B cell (primary cell): ENCODE measurements at regions not wholly inside any gene's neighbourhood (a gene's known extent, or its start where the extent isn't known, plus 50 kb on each side); places are given as distances from the start of the nearest gene placed in this dataset.

Source experiments
- ATAC-seq: fragments of 200-7000 bp; cut with Tn5 transposase; one replicate; pipeline ENCODE4 v1.10.0; 2021; ENCODE audit warnings: low read depth, mild to moderate bottlenecking, moderate number of reproducible peaks, moderate library complexity
- CTCF ChIA-PET: fragments of 350-600 bp; sonication (Branson Sonifier 250); formaldehyde crosslinking; loops from one replicate; lab custom pipeline; 2021; ENCODE audit warnings: antibody characterized with exemption, inconsistent platforms; lab: Charles Lee
- POLR2A ChIA-PET: fragments of 350-600 bp; sonication (Branson Sonifier 250); formaldehyde crosslinking; loops from one replicate; lab custom pipeline; 2021; ENCODE audit warnings: antibody characterized with exemption; lab: Charles Lee
- DNase-seq: peaks from one replicate; pipeline ENCODE4 v3.0.0; 2013
- H2AFZ ChIP-seq: 2 replicates; pipeline ENCODE4 v1.6.1; 2012; ENCODE audit warnings: mild to moderate bottlenecking, low read depth, low read length; ENCODE audit not compliant: insufficient read depth, poor library complexity, severe bottlenecking
- H3K27ac ChIP-seq, 2 donors: 1 replicate in 1 of 2; 2 replicates in 1 of 2; pipeline ENCODE4 v1.5.1; 2012 to 2013; ENCODE audit warnings: low read length in 2 of 2, mild to moderate bottlenecking in 2 of 2, moderate library complexity in 1 of 2
- H3K27me3 ChIP-seq, 4 experiments: fragments of 200-600 bp in 1 of 4; sonication (generic) in 1 of 4; replicated peaks in 1 of 4; 1 replicate in 2 of 4; 2 replicates in 2 of 4; pipeline versions ENCODE4 v1.6.1 to v1.7.0; 2013 to 2016; ENCODE audit warnings: low read length in 3 of 4, mild to moderate bottlenecking in 2 of 4, mixed read lengths in 1 of 4, moderate library complexity in 1 of 4; ENCODE audit not compliant: insufficient read depth in 4 of 4, control insufficient read depth in 3 of 4; ENCODE audit errors: control extremely low read depth in 1 of 4
- H3K36me3 ChIP-seq, 2 experiments: replicated peaks in 1 of 2; 1 replicate in 1 of 2; 2 replicates in 1 of 2; pipeline versions ENCODE4 v1.6.1 to v1.7.1; 2013; ENCODE audit warnings: low read length in 1 of 2; ENCODE audit not compliant: insufficient read depth in 2 of 2, control insufficient read depth in 1 of 2; ENCODE audit errors: control extremely low read depth in 1 of 2, extremely low read depth in 1 of 2
- H3K4me1 ChIP-seq, 2 donors: fragments of 200-600 bp in 1 of 2; sonication (generic) in 1 of 2; 1 replicate in 1 of 2; 2 replicates in 1 of 2; pipeline versions ENCODE4 v1.5.1 to v1.6.1; 2013 to 2017; ENCODE audit warnings: low read length in 2 of 2; ENCODE audit not compliant: control insufficient read depth in 2 of 2, insufficient read depth in 2 of 2
- H3K4me2 ChIP-seq: replicated peaks from 2 replicates; pipeline ENCODE3; 2012; ENCODE audit warnings: mild to moderate bottlenecking, low read depth, low read length; ENCODE audit not compliant: poor library complexity, severe bottlenecking
- H3K4me3 ChIP-seq, 5 experiments: fragments of 200-600 bp in 1 of 5; sonication (generic) in 1 of 5; 1 replicate in 3 of 5; 2 replicates in 2 of 5; pipeline versions ENCODE4 v1.5.1 to v1.7.0; 2011 to 2016; ENCODE audit warnings: low read length in 4 of 5, mild to moderate bottlenecking in 4 of 5, low read depth in 2 of 5, control low read depth in 1 of 5, moderate library complexity in 1 of 5; ENCODE audit not compliant: insufficient read depth in 1 of 5; ENCODE audit errors: control extremely low read depth in 1 of 5, extremely low read depth in 1 of 5
- H3K79me2 ChIP-seq: fragments of 200-600 bp; sonication (generic); one replicate; pipeline ENCODE4 v1.6.0; 2016; ENCODE audit warnings: low read length; ENCODE audit not compliant: control insufficient read depth, insufficient read depth
- H3K9ac ChIP-seq: fragments of 200-600 bp; sonication (generic); 2 replicates; pipeline ENCODE4 v1.6.1; 2017; ENCODE audit warnings: mild to moderate bottlenecking, low read length, moderate library complexity
- H3K9me3 ChIP-seq, 3 donors: one replicate each; pipeline versions ENCODE4 v1.6.1 to v1.7.1; 2013; ENCODE audit warnings: low read length in 2 of 3; ENCODE audit not compliant: control insufficient read depth in 2 of 3, insufficient read depth in 1 of 3; ENCODE audit errors: control extremely low read depth in 1 of 3
- H4K20me1 ChIP-seq: 2 replicates; pipeline ENCODE4 v1.6.0; 2012; ENCODE audit warnings: mild to moderate bottlenecking, low read length; ENCODE audit not compliant: insufficient read depth, control insufficient read depth, poor library complexity, severe bottlenecking
- H3K27ac Mint-ChIP-seq: one replicate; pipeline ENCODE4 v1.8.0; 2021; ENCODE audit warnings: mixed read lengths
- H3K27me3 Mint-ChIP-seq: one replicate; pipeline ENCODE4 v1.8.0; 2021; ENCODE audit warnings: mixed read lengths
- H3K4me1 Mint-ChIP-seq: one replicate; pipeline ENCODE4 v1.8.0; 2021; ENCODE audit warnings: mixed read lengths
- H3K4me3 Mint-ChIP-seq: one replicate; pipeline ENCODE4 v1.8.0; 2021; ENCODE audit warnings: mixed read lengths
- H3K9me3 Mint-ChIP-seq: one replicate; pipeline ENCODE4 v1.8.0; 2022; ENCODE audit warnings: mixed read lengths; ENCODE audit not compliant: insufficient read depth
- EZH2 ChIP-seq: IDR thresholded peaks from 2 replicates; pipeline ENCODE4 v1.6.1; 2012; ENCODE audit warnings: borderline replicate concordance, low read depth, mild to moderate bottlenecking, moderate library complexity, low read length; ENCODE audit not compliant: insufficient read depth, poor library complexity, severe bottlenecking
- WGBS: methylation state at CpG from one replicate; pipeline ENCODE4 v1.1.5; 2013; ENCODE audit warnings: missing lambda C conversion rate; ENCODE audit not compliant: insufficient coverage; 5-methylcytosine and 5-hydroxymethylcytosine counted together
- intact Hi-C: fragments of 100-400 bp; cut with micrococcal nuclease; formaldehyde crosslinking; loops from one replicate; pipeline ENCODE4 v1.10.0; 2022
- TF ChIP-seq, protein P1 (sequence below): fragments of 200-600 bp; IDR thresholded peaks from one replicate; pipeline ENCODE4 v1.8.0; 2022; ENCODE audit warnings: antibody characterized with exemption, mild to moderate bottlenecking

DNA sequence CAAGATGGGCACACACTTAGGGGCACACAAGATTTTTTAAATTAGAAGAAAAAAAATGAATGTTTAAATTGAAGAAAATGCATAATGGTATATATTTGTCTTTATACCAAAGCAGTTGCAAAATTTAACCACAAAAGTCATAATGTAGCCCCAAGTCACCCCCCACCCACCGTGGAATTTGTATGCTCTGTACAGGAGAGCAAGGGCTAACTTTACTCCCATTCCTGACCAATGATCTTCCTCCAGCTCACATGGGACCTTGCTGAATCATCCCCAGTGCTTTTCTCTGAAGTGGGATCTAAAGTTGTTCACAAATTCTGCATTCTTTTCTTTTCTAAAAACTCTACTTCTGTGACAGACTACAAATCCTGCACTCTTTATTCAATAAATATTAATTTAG, 597.0 kb downstream of the UQCRFS1 start:
- ATAC-seq = no peak
- no peaks in the 10 kb centered on the region for H3K79me2 ChIP-seq
- peaks cover 13% of the 10 kb centered on the region for H3K9me3 Mint-ChIP-seq
- no peaks in the 10 kb centered on the region for H3K4me1 Mint-ChIP-seq
- ChIA-PET CTCF (no interaction called here), POLR2A (no interaction called here)
- no peak overlapping the region for H3K4me2 ChIP-seq
- no peak for DNase-seq
- peaks cover 2 to 28% (median 23%) of the 10 kb centered on the region in 3 donors for H3K9me3 ChIP-seq
- H3K4me3 Mint-ChIP-seq = no peak overlapping the region
- no peak overlapping the region for H3K4me3 ChIP-seq
- H3K4me1 ChIP-seq = no peaks in the 10 kb centered on the region
- no CpG with 5 or more reads among the region's 1 CpG for WGBS
- H4K20me1 ChIP-seq = no peaks in the 10 kb centered on the region
- H3K36me3 ChIP-seq = no peaks in the 10 kb centered on the region
- H2AFZ ChIP-seq = no peak overlapping the region
- no peaks in the 10 kb centered on the region for H3K27me3 Mint-ChIP-seq
- H3K9ac ChIP-seq = no peak overlapping the region
- H3K27ac Mint-ChIP-seq = no peak overlapping the region
- H3K27ac ChIP-seq = no peak overlapping the region
- TF ChIP-seq, protein P1, sequence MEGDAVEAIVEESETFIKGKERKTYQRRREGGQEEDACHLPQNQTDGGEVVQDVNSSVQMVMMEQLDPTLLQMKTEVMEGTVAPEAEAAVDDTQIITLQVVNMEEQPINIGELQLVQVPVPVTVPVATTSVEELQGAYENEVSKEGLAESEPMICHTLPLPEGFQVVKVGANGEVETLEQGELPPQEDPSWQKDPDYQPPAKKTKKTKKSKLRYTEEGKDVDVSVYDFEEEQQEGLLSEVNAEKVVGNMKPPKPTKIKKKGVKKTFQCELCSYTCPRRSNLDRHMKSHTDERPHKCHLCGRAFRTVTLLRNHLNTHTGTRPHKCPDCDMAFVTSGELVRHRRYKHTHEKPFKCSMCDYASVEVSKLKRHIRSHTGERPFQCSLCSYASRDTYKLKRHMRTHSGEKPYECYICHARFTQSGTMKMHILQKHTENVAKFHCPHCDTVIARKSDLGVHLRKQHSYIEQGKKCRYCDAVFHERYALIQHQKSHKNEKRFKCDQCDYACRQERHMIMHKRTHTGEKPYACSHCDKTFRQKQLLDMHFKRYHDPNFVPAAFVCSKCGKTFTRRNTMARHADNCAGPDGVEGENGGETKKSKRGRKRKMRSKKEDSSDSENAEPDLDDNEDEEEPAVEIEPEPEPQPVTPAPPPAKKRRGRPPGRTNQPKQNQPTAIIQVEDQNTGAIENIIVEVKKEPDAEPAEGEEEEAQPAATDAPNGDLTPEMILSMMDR = no peak
- TF ChIP-seq EZH2 = no peak
- intact Hi-C loops = no loop called here
- no peaks in the 10 kb centered on the region for H3K27me3 ChIP-seq

DNA sequence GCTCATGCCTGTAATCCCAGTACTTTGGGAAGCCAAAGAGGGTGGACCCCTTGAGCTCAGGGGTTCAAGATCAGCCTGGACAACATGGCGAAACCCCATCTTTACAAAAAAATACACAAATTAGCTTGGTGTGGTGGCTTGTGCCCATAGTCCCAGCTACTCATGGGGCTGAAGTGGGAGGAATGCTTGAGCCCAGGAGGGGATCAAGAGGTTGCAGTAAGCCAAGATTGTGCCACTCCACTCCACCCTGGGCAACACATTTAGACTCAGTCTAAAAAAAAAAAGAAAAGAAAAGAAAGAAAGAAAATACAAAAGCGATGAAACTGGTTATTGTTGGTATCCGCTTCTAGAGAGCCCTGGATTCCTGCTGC, 597.4 kb downstream of the UQCRFS1 start:
- Histone ChIP-seq H3K79me2 (no peaks in the 10 kb centered on the region), H4K20me1 (no peaks in the 10 kb centered on the region), H3K27ac (no peak overlapping the region), H3K9ac (no peak overlapping the region), H3K27me3 (no peaks in the 10 kb centered on the region), H3K36me3 (no peaks in the 10 kb centered on the region), H3K9me3 (peaks cover 2 to 28% (median 23%) of the 10 kb centered on the region in 3 donors), H2AFZ (no peak overlapping the region), H3K4me3 (no peak overlapping the region), H3K4me1 (no peaks in the 10 kb centered on the region), H3K4me2 (no peak overlapping the region)
- 94% methylated on average over 2 of the region's 3 CpGs for WGBS
- Mint-ChIP-seq H3K4me1 (no peaks in the 10 kb centered on the region), H3K27ac (no peak overlapping the region), H3K27me3 (no peaks in the 10 kb centered on the region), H3K4me3 (no peak overlapping the region), H3K9me3 (peaks cover 13% of the 10 kb centered on the region)
- intact Hi-C loops = no loop called here
- ChIA-PET CTCF (no interaction called here), POLR2A (no interaction called here)
- ATAC-seq = no peak
- no peak for DNase-seq
- TF ChIP-seq EZH2 = no peak
- TF ChIP-seq, protein P1 = no peak
